Thyroid gland (tissue), 4 donors: ENCODE measurements at regions not wholly inside any gene's neighbourhood (a gene's known extent, or its start where the extent isn't known, plus 50 kb on each side); places are given as distances from the start of the nearest gene placed in this dataset.

Experiments used
- DNase-seq, 2 donors: peaks; one replicate each; pipeline ENCODE4 v3.0.0-alpha.2; 2019
- H3K27ac ChIP-seq, 3 donors: fragments of 200-600 bp; sonication (generic); 1 replicate in 2 of 3; 2 replicates in 1 of 3; pipeline ENCODE4 v1.5.1; 2016 to 2019; ENCODE audit warnings: mild to moderate bottlenecking in 1 of 3, moderate library complexity in 1 of 3
- H3K27me3 ChIP-seq: fragments of 200-600 bp; sonication (generic); one replicate; pipeline ENCODE4 v1.5.1; 2019
- H3K36me3 ChIP-seq, 2 donors: fragments of 200-600 bp; sonication (generic); one replicate each; pipeline ENCODE4 v1.5.1; 2016 to 2019
- H3K4me1 ChIP-seq, 2 donors: fragments of 200-600 bp; sonication (generic); one replicate each; pipeline ENCODE4 v1.5.1; 2017 to 2019
- H3K4me3 ChIP-seq, 3 donors: fragments of 200-600 bp; sonication (generic); replicated peaks in 1 of 3; 1 replicate in 2 of 3; 2 replicates in 1 of 3; pipeline ENCODE4 v1.5.1; 2016; ENCODE audit warnings: mild to moderate bottlenecking in 1 of 3
- H3K9me3 ChIP-seq: fragments of 200-600 bp; sonication (generic); one replicate; pipeline ENCODE4 v1.5.1; 2017
- POLR2A ChIP-seq, 2 donors: fragments of 450-650 bp; IDR thresholded peaks; one replicate each; pipeline ENCODE4 v1.6.1; 2017; ENCODE audit warnings: antibody characterized with exemption in 2 of 2, mild to moderate bottlenecking in 2 of 2, moderate library complexity in 1 of 2
- WGBS, 2 donors: methylation state at CpG; one replicate each; pipeline ENCODE4 v1.1.5; 2017; 5-methylcytosine and 5-hydroxymethylcytosine counted together
- intact Hi-C: fragments of 100-400 bp; cut with DNase I; formaldehyde crosslinking; loops from one replicate; pipeline ENCODE4 v1.15.1; 2023
- TF ChIP-seq, protein P1 (sequence below), 6 experiments: fragments of 200-600 bp in 3 of 6; fragments of 450-650 bp in 3 of 6; sonication (generic) in 3 of 6; IDR thresholded peaks; one replicate each; pipeline ENCODE4 v1.5.1; 2016 to 2019; ENCODE audit warnings: antibody characterized with exemption in 6 of 6, mild to moderate bottlenecking in 2 of 6, inconsistent platforms in 1 of 6, moderate library complexity in 1 of 6

DNA sequence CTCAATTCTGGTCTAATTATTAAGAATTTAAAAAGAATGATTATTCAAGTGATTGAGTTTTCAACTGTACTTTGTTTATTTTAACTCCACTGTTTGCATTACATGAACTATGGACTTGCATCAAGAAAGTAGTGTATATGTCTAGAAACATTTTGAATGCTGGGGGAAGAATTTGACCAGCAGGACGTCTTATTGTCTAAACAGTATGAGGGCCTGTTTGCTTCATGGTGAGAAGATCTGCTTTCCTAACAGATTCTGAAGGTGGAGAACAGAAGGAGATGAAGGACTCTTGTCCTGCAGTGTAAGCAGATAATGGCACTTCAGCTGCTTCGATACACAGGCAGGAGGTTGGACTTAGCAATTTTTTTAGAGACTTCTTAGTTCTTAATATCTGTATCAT, 176.0 kb downstream of the DACT1 start:
- peaks cover 0 to 5% of the 10 kb centered on the region in 2 donors for H3K4me1 ChIP-seq
- TF ChIP-seq, protein P1, sequence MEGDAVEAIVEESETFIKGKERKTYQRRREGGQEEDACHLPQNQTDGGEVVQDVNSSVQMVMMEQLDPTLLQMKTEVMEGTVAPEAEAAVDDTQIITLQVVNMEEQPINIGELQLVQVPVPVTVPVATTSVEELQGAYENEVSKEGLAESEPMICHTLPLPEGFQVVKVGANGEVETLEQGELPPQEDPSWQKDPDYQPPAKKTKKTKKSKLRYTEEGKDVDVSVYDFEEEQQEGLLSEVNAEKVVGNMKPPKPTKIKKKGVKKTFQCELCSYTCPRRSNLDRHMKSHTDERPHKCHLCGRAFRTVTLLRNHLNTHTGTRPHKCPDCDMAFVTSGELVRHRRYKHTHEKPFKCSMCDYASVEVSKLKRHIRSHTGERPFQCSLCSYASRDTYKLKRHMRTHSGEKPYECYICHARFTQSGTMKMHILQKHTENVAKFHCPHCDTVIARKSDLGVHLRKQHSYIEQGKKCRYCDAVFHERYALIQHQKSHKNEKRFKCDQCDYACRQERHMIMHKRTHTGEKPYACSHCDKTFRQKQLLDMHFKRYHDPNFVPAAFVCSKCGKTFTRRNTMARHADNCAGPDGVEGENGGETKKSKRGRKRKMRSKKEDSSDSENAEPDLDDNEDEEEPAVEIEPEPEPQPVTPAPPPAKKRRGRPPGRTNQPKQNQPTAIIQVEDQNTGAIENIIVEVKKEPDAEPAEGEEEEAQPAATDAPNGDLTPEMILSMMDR (IDR thresholded peaks at IDR 0.05) = no peak
- TF ChIP-seq POLR2A (IDR thresholded peaks at IDR 0.05) = no peak
- no peaks in the 10 kb centered on the region for H3K27me3 ChIP-seq
- intact Hi-C loops = no loop called here
- H3K27ac ChIP-seq = no peak overlapping the region
- WGBS, 2 donors = 30 to 58% methylated on average over 2 of the region's 2 CpGs
- H3K36me3 ChIP-seq = no peaks in the 10 kb centered on the region
- no peak overlapping the region for H3K4me3 ChIP-seq
- no peaks in the 10 kb centered on the region for H3K9me3 ChIP-seq
- no peak for DNase-seq

DNA sequence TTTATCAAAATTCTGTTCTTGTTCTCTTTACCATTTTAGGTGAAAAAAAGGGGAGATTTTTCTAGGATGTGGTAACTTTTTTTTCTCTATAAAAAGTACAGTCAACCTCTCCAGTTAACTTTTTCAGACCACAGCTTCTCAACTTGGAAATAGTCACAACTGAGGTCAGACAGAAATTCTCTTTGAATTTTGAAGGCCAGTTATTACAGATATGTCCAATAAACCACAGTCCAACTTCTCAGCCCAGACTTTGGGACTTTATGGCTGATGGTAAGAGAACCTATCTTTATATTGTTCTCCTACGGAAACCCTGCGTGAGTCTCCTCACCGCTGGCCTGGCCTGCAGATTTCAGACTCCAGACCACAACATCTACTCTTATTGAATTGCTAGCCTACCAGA, 176.7 kb downstream of the DACT1 start:
- intact Hi-C loops = no loop called here
- Histone ChIP-seq H3K4me1 (no peaks in the 10 kb centered on the region), H3K9me3 (no peaks in the 10 kb centered on the region), H3K27me3 (no peaks in the 10 kb centered on the region), H3K27ac (no peak overlapping the region), H3K4me3 (no peak overlapping the region), H3K36me3 (no peaks in the 10 kb centered on the region)
- 99 to 100% methylated on average over 3 of the region's 3 CpGs for WGBS, 2 donors
- TF ChIP-seq, protein P1 (IDR thresholded peaks at IDR 0.05) = no peak
- no peak for TF ChIP-seq POLR2A (IDR thresholded peaks at IDR 0.05)
- no peak for DNase-seq

DNA sequence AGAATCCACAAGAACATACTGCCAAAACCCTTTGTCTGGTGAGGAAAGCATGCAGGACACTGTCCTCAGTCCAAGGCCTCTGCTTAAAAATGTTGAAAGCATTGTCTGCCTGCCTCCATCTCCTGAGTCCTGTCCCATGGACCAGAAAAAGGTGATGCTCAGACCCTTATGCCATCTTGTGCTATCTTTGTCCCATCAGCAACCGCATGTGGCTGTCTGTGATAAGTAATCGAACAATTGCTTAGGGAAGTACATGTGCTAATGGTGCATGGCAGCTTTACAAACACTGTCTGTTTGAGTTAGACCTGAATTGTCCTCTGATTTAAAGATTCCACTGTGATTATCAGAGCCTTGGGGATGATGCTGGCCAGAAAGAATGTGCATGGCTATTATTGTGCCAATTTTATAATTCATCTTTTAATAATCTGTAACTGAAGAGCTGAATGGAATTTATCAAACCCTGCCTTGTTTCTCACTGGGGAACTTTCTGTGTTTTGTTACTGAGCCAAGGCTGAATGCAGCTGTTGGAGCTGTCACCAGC, 177.5 kb downstream of the DACT1 start:
- Histone ChIP-seq H3K36me3 (no peaks in the 10 kb centered on the region), H3K9me3 (no peaks in the 10 kb centered on the region), H3K4me3 (no peak overlapping the region), H3K27me3 (no peaks in the 10 kb centered on the region), H3K27ac (no peak overlapping the region), H3K4me1 (no peaks in the 10 kb centered on the region)
- intact Hi-C loops = no loop called here
- no peak for DNase-seq
- TF ChIP-seq, protein P1 (IDR thresholded peaks at IDR 0.05) = no peak
- TF ChIP-seq POLR2A (IDR thresholded peaks at IDR 0.05) = no peak
- 65 to 86% methylated on average over 2 of the region's 2 CpGs for WGBS, 2 donors

DNA sequence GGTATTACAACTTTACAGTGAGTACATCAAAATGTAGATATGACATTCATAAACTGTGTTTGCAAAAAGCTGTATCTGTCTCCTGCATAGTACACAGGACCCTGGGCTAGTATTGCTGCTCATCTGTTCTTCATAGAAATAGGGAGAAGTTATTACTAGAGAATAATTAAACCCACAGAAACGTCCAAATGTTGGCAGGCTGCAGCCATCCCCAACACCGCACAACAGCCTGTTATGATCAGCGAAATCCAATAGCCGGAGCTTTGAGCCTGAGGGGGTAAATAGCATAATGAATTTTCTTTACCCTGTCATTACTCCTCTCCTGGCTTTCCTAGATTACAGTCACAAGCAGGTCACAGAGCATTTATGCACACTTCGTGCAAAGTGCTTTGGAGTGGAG, 178.0 kb downstream of the DACT1 start:
- H3K9me3 ChIP-seq = no peaks in the 10 kb centered on the region
- intact Hi-C loops = no loop called here
- TF ChIP-seq, protein P1 (IDR thresholded peaks at IDR 0.05) = no peak
- TF ChIP-seq POLR2A (IDR thresholded peaks at IDR 0.05) = no peak
- no peak for DNase-seq
- H3K27ac ChIP-seq = no peak overlapping the region
- WGBS, 2 donors = 83 to 88% methylated on average over 5 of the region's 5 CpGs
- no peaks in the 10 kb centered on the region for H3K36me3 ChIP-seq
- H3K4me3 ChIP-seq = no peak overlapping the region
- no peaks in the 10 kb centered on the region for H3K27me3 ChIP-seq
- no peaks in the 10 kb centered on the region for H3K4me1 ChIP-seq

DNA sequence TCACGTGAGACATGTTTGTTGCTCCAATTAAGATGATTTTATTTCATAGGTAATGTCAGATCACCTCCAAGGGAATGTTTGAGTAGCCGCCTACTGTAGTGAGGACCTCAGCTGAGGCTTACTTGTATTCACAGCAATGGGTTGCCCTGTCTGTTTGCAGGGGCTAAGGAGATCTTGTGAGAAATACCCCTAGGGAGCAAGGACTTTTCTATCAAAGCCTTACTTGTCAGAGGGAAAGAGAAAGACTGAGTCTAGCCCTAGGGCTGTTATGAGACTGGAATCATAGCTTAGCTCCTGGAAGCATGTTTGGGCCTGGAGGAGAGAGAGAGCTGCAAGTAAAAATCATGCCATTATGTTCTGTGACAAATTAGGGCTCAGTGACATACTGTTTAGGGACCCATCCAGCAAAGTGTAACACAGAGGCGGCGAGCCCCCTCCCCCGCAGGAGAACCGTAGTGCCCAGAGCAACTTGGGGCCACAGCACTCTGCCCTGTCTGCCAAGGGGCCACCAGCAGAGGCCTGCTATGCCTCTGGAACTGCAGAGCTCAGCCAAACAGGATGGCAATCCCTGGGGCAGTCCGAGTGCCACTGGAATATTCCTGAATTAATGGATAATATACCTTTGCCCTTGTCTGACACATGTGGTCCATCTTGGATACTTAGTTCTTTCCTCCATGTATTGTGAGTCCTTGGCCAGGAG, 178.8 kb downstream of the DACT1 start:
- 89 to 93% methylated on average over 7 of the region's 7 CpGs for WGBS, 2 donors
- H3K9me3 ChIP-seq = no peaks in the 10 kb centered on the region
- H3K27me3 ChIP-seq = no peaks in the 10 kb centered on the region
- no peak overlapping the region for H3K4me3 ChIP-seq
- TF ChIP-seq, protein P1 (IDR thresholded peaks at IDR 0.05) = no peak
- no peak for TF ChIP-seq POLR2A (IDR thresholded peaks at IDR 0.05)
- H3K36me3 ChIP-seq = no peaks in the 10 kb centered on the region
- no peaks in the 10 kb centered on the region for H3K4me1 ChIP-seq
- DNase-seq = no peak
- no peak overlapping the region for H3K27ac ChIP-seq
- intact Hi-C loops = no loop called here
